Liver (tissue), 8 donors: ENCODE measurements at regions not wholly inside any gene's neighbourhood (a gene's known extent, or its start where the extent isn't known, plus 50 kb on each side); places are given as distances from the start of the nearest gene placed in this dataset.

Source experiments
- DNase-seq: peaks from one replicate; pipeline ENCODE4 v3.0.0-alpha.2; 2017; ENCODE audit warnings: low spot score
- H3K27ac ChIP-seq, 2 donors: one replicate each; pipeline ENCODE4 v1.7.0; 2013; ENCODE audit warnings: inconsistent platforms in 2 of 2, low read length in 2 of 2, control low read depth in 1 of 2, low read depth in 1 of 2, mild to moderate bottlenecking in 1 of 2
- H3K27me3 ChIP-seq, 4 donors: one replicate each; pipeline versions ENCODE4 v1.6.1 to v1.7.0; 2013; ENCODE audit warnings: low read length in 3 of 4, inconsistent platforms in 1 of 4, mild to moderate bottlenecking in 1 of 4, moderate library complexity in 1 of 4; ENCODE audit not compliant: control insufficient read depth in 4 of 4, insufficient read depth in 4 of 4
- H3K36me3 ChIP-seq, 4 donors: one replicate each; pipeline versions ENCODE4 v1.6.1 to v1.7.0; 2013; ENCODE audit warnings: low read length in 3 of 4, mild to moderate bottlenecking in 3 of 4, low read depth in 1 of 4, moderate library complexity in 1 of 4; ENCODE audit not compliant: control insufficient read depth in 4 of 4, insufficient read depth in 3 of 4
- H3K4me1 ChIP-seq, 4 donors: one replicate each; pipeline versions ENCODE4 v1.6.1 to v1.7.0; 2013; ENCODE audit warnings: low read length in 3 of 4, mild to moderate bottlenecking in 3 of 4, moderate library complexity in 1 of 4; ENCODE audit not compliant: control insufficient read depth in 4 of 4, insufficient read depth in 4 of 4
- H3K4me3 ChIP-seq, 3 donors: one replicate each; pipeline versions ENCODE4 v1.6.1 to v1.7.0; 2013; ENCODE audit warnings: low read length in 3 of 3, control low read depth in 1 of 3, low read depth in 1 of 3, mild to moderate bottlenecking in 1 of 3
- H3K9ac ChIP-seq, 2 donors: one replicate each; pipeline ENCODE4 v1.7.0; 2013; ENCODE audit warnings: low read length in 2 of 2, mild to moderate bottlenecking in 2 of 2, moderate library complexity in 2 of 2, control low read depth in 1 of 2, low read depth in 1 of 2
- H3K9me3 ChIP-seq, 4 donors: one replicate each; pipeline versions ENCODE4 v1.6.1 to v1.7.0; 2013; ENCODE audit warnings: low read length in 3 of 4; ENCODE audit not compliant: control insufficient read depth in 4 of 4
- ATF3 ChIP-seq: IDR thresholded peaks from 2 replicates; pipeline ENCODE4 v1.6.1; 2016; ENCODE audit warnings: antibody characterized with exemption
- CTCF ChIP-seq: fragments of 150-350 bp; IDR thresholded peaks from 2 replicates; pipeline ENCODE4 v1.5.1; 2017; ENCODE audit warnings: improper control_type of control experiment, low read depth, low read length; ENCODE audit not compliant: missing input control
- EGR1 ChIP-seq, 2 donors: IDR thresholded peaks; 2 replicates each; pipeline ENCODE4 v1.6.1; 2016 to 2018; ENCODE audit warnings: antibody characterized with exemption in 2 of 2, low read depth in 2 of 2
- FOXA1 ChIP-seq: IDR thresholded peaks from 2 replicates; pipeline ENCODE4 v1.6.1; 2016; ENCODE audit warnings: antibody characterized with exemption
- FOXA2 ChIP-seq: IDR thresholded peaks from 2 replicates; pipeline ENCODE4 v1.6.1; 2016; ENCODE audit warnings: antibody characterized with exemption
- GABPA ChIP-seq, 2 donors: IDR thresholded peaks in 1 of 2; conservative IDR thresholded peaks in 1 of 2; 2 replicates each; pipeline ENCODE4 v1.6.1; 2016; ENCODE audit warnings: antibody characterized with exemption in 2 of 2, mild to moderate bottlenecking in 1 of 2, moderate library complexity in 1 of 2
- HNF4G ChIP-seq: IDR thresholded peaks from 2 replicates; pipeline ENCODE4 v1.6.1; 2016; ENCODE audit warnings: antibody characterized with exemption
- JUND ChIP-seq, 2 donors: IDR thresholded peaks; 2 replicates each; pipeline ENCODE4 v1.6.1; 2016; ENCODE audit warnings: antibody characterized with exemption in 2 of 2
- MAX ChIP-seq: IDR thresholded peaks from 2 replicates; pipeline ENCODE4 v1.6.1; 2016; ENCODE audit warnings: antibody characterized with exemption
- NR2F2 ChIP-seq: IDR thresholded peaks from 2 replicates; pipeline ENCODE4 v1.6.1; 2016; ENCODE audit warnings: antibody characterized with exemption
- RAD21 ChIP-seq, 2 donors: IDR thresholded peaks; 2 replicates each; pipeline ENCODE4 v1.6.1; 2016; ENCODE audit warnings: antibody characterized with exemption in 2 of 2, mild to moderate bottlenecking in 2 of 2
- REST ChIP-seq: IDR thresholded peaks from 2 replicates; pipeline ENCODE4 v1.6.1; 2016; ENCODE audit warnings: antibody characterized with exemption, mild to moderate bottlenecking
- RXRA ChIP-seq, 2 donors: IDR thresholded peaks; 2 replicates each; pipeline ENCODE4 v1.6.1; 2017 to 2018; ENCODE audit warnings: antibody characterized with exemption in 2 of 2, mild to moderate bottlenecking in 1 of 2
- SP1 ChIP-seq: IDR thresholded peaks from 2 replicates; pipeline ENCODE4 v1.6.1; 2018; ENCODE audit warnings: antibody characterized with exemption, mild to moderate bottlenecking
- TAF1 ChIP-seq: conservative IDR thresholded peaks from 2 replicates; pipeline ENCODE4 v1.6.1; 2016; ENCODE audit warnings: antibody characterized with exemption, mild to moderate bottlenecking
- YY1 ChIP-seq: IDR thresholded peaks from 2 replicates; pipeline ENCODE4 v1.6.1; 2016; ENCODE audit warnings: antibody characterized with exemption, mild to moderate bottlenecking
- ZBTB33 ChIP-seq: IDR thresholded peaks from 2 replicates; pipeline ENCODE4 v1.6.1; 2016; ENCODE audit warnings: antibody characterized with exemption
- WGBS: extraction: QIAGEN DNeasy Blood & Tissue Kit; methylation state at CpG from one replicate; pipeline ENCODE4 v1.1.7; 2013; 5-methylcytosine and 5-hydroxymethylcytosine counted together
- donor health status: healthy.
- donor health status: healthy.
- donor health status: healthy.
- donor health status: healthy.
- donor health status: healthy.

- peaks cover 0 to 7% (median under 1%) of the 10 kb centered on the region in 4 donors for H3K9me3 ChIP-seq
- no peak overlapping the region for H3K4me3 ChIP-seq
- 63% methylated on average over 3 of the region's 3 CpGs for WGBS
- no peak overlapping the region for H3K9ac ChIP-seq
- H3K36me3 ChIP-seq, result no peaks in the 10 kb centered on the region
- no peaks in the 10 kb centered on the region for H3K4me1 ChIP-seq
- DNase-seq, result no peak
- TF ChIP-seq HNF4G (no peak), REST (no peak), FOXA1 (no peak), NR2F2 (no peak), SP1 (no peak), ZBTB33 (no peak), RXRA (IDR thresholded peaks at IDR 0.05) (no peak), YY1 (no peak), JUND (IDR thresholded peaks at IDR 0.05) (no peak), ATF3 (no peak), RAD21 (IDR thresholded peaks at IDR 0.05) (no peak), MAX (no peak), FOXA2 (no peak), EGR1 (IDR thresholded peaks at IDR 0.05; ENCODE audit: low read depth in 2 of 2) (no peak), CTCF (no peak), GABPA (IDR thresholded peaks at IDR 0.05 in 1 of 2, conservative IDR thresholded peaks at IDR 0.05 in 1 of 2) (no peak), TAF1 (no peak)
- no peaks in the 10 kb centered on the region for H3K27me3 ChIP-seq
- H3K27ac ChIP-seq, result no peak overlapping the region
Measured at GRCh38 chr4:148573296-148573695, 131.1 kb upstream of the NR3C2 start.

GRCh38 chr4:148565801-148566200, 123.6 kb upstream of the NR3C2 start:
- Histone ChIP-seq H3K4me1 (no peaks in the 10 kb centered on the region), H3K27me3 (no peaks in the 10 kb centered on the region), H3K36me3 (no peaks in the 10 kb centered on the region), H3K27ac (no peak overlapping the region), H3K4me3 (no peak overlapping the region), H3K9ac (no peak overlapping the region), H3K9me3 (peaks cover 0 to 7% (median under 1%) of the 10 kb centered on the region in 4 donors)
- DNase-seq, result no peak
- TF ChIP-seq YY1, result no peak
- TF ChIP-seq SP1, result no peak
- no peak for TF ChIP-seq HNF4G
- no peak for TF ChIP-seq REST
- TF ChIP-seq EGR1 (IDR thresholded peaks at IDR 0.05; ENCODE audit: low read depth in 2 of 2), result no peak
- TF ChIP-seq FOXA1, result no peak
- TF ChIP-seq MAX, result no peak
- TF ChIP-seq JUND (IDR thresholded peaks at IDR 0.05), result no peak
- TF ChIP-seq TAF1, result no peak
- TF ChIP-seq ZBTB33, result no peak
- TF ChIP-seq RXRA (IDR thresholded peaks at IDR 0.05), result no peak
- TF ChIP-seq FOXA2, result no peak
- TF ChIP-seq NR2F2, result no peak
- no peak for TF ChIP-seq ATF3
- TF ChIP-seq RAD21 (IDR thresholded peaks at IDR 0.05), result no peak
